Suprapubic skin (tissue), 4 donors: ENCODE measurements at regions not wholly inside any gene's neighbourhood (a gene's known extent, or its start where the extent isn't known, plus 50 kb on each side); places are given as distances from the start of the nearest gene placed in this dataset.
"Not testable (repeated sequence)": the region's sequence is repeated elsewhere in the genome, so short reads cannot be mapped to it uniquely, and the experiment has no call there.

Experiments
- DNase-seq, 2 donors: peaks; one replicate each; pipeline ENCODE4 v3.0.0-alpha.2; 2019; ENCODE audit warnings: low spot score in 2 of 2
- H3K27ac ChIP-seq: fragments of 200-600 bp; sonication (generic); one replicate; pipeline ENCODE4 v1.5.1; 2019
- H3K27me3 ChIP-seq: fragments of 200-600 bp; sonication (generic); one replicate; pipeline ENCODE4 v1.5.1; 2019
- H3K36me3 ChIP-seq: fragments of 200-600 bp; sonication (generic); one replicate; pipeline ENCODE4 v1.5.1; 2019
- H3K4me1 ChIP-seq: fragments of 200-600 bp; sonication (generic); one replicate; pipeline ENCODE4 v1.5.1; 2019
- H3K4me3 ChIP-seq: fragments of 200-600 bp; sonication (generic); one replicate; pipeline ENCODE4 v1.5.1; 2019; ENCODE audit warnings: mild to moderate bottlenecking
- H3K9me3 ChIP-seq: fragments of 200-600 bp; sonication (generic); one replicate; pipeline ENCODE4 v1.5.1; 2019
- EP300 ChIP-seq: sonication (generic); formaldehyde crosslinking; IDR thresholded peaks from one replicate; pipeline ENCODE4 v1.6.1; 2017; ENCODE audit warnings: antibody characterized with exemption
- POLR2A ChIP-seq, 2 donors: fragments of 450-650 bp; IDR thresholded peaks; one replicate each; pipeline ENCODE4 v1.6.1; 2017; ENCODE audit warnings: antibody characterized with exemption in 2 of 2, mild to moderate bottlenecking in 2 of 2, moderate library complexity in 2 of 2
- POLR2AphosphoS5 ChIP-seq, 3 donors: sonication (generic); formaldehyde crosslinking; IDR thresholded peaks; one replicate each; pipeline ENCODE4 v1.6.1; 2017; ENCODE audit warnings: antibody characterized with exemption in 3 of 3
- WGBS: methylation state at CpG from one replicate; pipeline ENCODE4 v1.1.5; 2018; 5-methylcytosine and 5-hydroxymethylcytosine counted together
- TF ChIP-seq, protein P1 (sequence below), 2 donors: fragments of 200-600 bp in 1 of 2; fragments of 450-650 bp in 1 of 2; sonication (generic) in 1 of 2; IDR thresholded peaks; one replicate each; pipeline ENCODE4 v1.5.1; 2016 to 2019; ENCODE audit warnings: antibody characterized with exemption in 2 of 2, mild to moderate bottlenecking in 1 of 2, moderate library complexity in 1 of 2

DNA sequence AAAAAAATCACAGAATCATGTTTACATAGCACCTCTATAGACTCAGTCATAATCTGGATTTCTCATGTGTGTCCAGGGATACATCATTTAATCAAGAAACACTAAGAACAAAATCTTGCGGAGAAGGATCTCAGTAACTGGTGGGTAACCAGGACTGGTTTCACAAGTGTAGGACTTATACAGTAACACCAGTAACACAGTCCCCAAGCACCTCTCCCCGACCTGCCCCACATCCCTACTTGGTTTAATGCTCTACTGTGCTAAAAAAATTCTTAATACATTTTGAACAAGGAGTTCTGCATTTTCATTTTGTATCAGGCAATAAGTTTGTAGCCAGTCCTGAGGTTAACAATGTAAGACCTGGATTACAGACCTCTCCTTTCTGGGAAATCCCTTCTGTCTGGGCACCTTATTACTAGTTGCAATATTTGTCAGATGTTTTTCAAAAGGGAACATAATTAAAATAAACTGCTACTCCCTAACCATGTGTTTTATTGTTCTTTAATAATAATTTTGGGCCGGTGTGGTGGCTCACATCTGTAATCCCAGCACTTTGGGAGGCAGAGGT, 57.6 kb upstream of the BBX start:
- H3K9me3 ChIP-seq: no peaks in the 10 kb centered on the region
- H3K27ac ChIP-seq: no peak overlapping the region
- H3K36me3 ChIP-seq: no peaks in the 10 kb centered on the region
- no peaks in the 10 kb centered on the region for H3K4me1 ChIP-seq
- TF ChIP-seq POLR2AphosphoS5 (IDR thresholded peaks at IDR 0.05): no peak
- TF ChIP-seq, protein P1, sequence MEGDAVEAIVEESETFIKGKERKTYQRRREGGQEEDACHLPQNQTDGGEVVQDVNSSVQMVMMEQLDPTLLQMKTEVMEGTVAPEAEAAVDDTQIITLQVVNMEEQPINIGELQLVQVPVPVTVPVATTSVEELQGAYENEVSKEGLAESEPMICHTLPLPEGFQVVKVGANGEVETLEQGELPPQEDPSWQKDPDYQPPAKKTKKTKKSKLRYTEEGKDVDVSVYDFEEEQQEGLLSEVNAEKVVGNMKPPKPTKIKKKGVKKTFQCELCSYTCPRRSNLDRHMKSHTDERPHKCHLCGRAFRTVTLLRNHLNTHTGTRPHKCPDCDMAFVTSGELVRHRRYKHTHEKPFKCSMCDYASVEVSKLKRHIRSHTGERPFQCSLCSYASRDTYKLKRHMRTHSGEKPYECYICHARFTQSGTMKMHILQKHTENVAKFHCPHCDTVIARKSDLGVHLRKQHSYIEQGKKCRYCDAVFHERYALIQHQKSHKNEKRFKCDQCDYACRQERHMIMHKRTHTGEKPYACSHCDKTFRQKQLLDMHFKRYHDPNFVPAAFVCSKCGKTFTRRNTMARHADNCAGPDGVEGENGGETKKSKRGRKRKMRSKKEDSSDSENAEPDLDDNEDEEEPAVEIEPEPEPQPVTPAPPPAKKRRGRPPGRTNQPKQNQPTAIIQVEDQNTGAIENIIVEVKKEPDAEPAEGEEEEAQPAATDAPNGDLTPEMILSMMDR (IDR thresholded peaks at IDR 0.05): no peak
- no peak for TF ChIP-seq POLR2A (IDR thresholded peaks at IDR 0.05)
- TF ChIP-seq EP300: no peak
- 89% methylated on average over 3 of the region's 3 CpGs for WGBS
- H3K27me3 ChIP-seq: no peaks in the 10 kb centered on the region
- H3K4me3 ChIP-seq: no peak overlapping the region
- DNase-seq: no peak

DNA sequence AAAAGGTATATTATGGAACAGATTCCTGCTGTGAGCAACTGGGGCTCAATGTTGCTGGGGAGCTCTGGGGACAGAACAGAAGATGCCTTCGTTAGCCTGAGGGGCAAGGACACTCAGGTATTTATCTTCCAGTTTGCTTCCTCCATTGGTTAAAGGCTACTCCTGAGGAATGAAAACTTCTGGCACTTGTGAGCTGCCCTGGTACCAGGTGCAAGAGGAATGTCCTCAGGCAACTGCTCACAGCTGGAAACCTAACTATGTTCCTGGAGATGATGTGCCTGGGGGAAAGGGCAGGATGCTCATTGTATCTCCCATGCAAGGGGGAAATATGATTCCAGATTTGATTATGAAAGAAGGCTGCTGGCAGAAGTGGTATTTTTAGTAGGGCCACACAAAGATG, 54.0 kb upstream of the BBX start:
- Histone ChIP-seq H3K9me3 (no peaks in the 10 kb centered on the region), H3K27me3 (no peaks in the 10 kb centered on the region), H3K27ac (no peak overlapping the region), H3K4me1 (no peaks in the 10 kb centered on the region), H3K4me3 (no peak overlapping the region), H3K36me3 (no peaks in the 10 kb centered on the region)
- 86% methylated on average over 1 of the region's 1 CpG for WGBS
- no peak for DNase-seq
- TF ChIP-seq EP300 (no peak), POLR2A (IDR thresholded peaks at IDR 0.05) (no peak), POLR2AphosphoS5 (IDR thresholded peaks at IDR 0.05) (no peak)
- TF ChIP-seq, protein P1 (IDR thresholded peaks at IDR 0.05): no peak

- WGBS: 33% methylated on average over 6 of the region's 8 CpGs
- not testable (repeated sequence) for H3K27ac ChIP-seq, H3K36me3 ChIP-seq, DNase-seq, H3K4me3 ChIP-seq, H3K4me1 ChIP-seq, H3K27me3 ChIP-seq, H3K9me3 ChIP-seq
Observed at GRCh38 chr3:107470496-107470895, 52.3 kb upstream of the BBX start.
